Osteocyte (in vitro differentiated cells): ENCODE measurements at regions not wholly inside any gene's neighbourhood (a gene's known extent, or its start where the extent isn't known, plus 50 kb on each side); places are given as distances from the start of the nearest gene placed in this dataset.

ENCODE experiments used
- DNase-seq: peaks from one replicate; pipeline ENCODE4 v3.0.0; 2021; ENCODE audit warnings: mixed read lengths; ENCODE audit not compliant: unreplicated experiment; ENCODE audit errors: extremely low spot score
- H3K27ac Mint-ChIP-seq: one replicate; pipeline ENCODE4 v1.8.0; 2021; ENCODE audit warnings: mild to moderate bottlenecking, mixed read lengths; ENCODE audit not compliant: unreplicated experiment
- H3K27me3 Mint-ChIP-seq: one replicate; pipeline ENCODE4 v1.8.0; 2021; ENCODE audit warnings: mixed read lengths; ENCODE audit not compliant: unreplicated experiment
- H3K36me3 Mint-ChIP-seq: one replicate; pipeline ENCODE4 v1.8.0; 2021; ENCODE audit warnings: mixed read lengths; ENCODE audit not compliant: unreplicated experiment
- H3K4me1 Mint-ChIP-seq: one replicate; pipeline ENCODE4 v1.8.0; 2021; ENCODE audit warnings: mixed read lengths; ENCODE audit not compliant: unreplicated experiment
- H3K4me3 Mint-ChIP-seq: one replicate; pipeline ENCODE4 v1.8.0; 2021; ENCODE audit warnings: mild to moderate bottlenecking, moderate library complexity, mixed read lengths; ENCODE audit not compliant: unreplicated experiment
- H3K9me3 Mint-ChIP-seq: one replicate; pipeline ENCODE4 v1.8.0; 2021; ENCODE audit warnings: mixed read lengths; ENCODE audit not compliant: unreplicated experiment
- TF ChIP-seq, protein P1 (sequence below): fragments of 200-600 bp; sonication (generic); IDR thresholded peaks from 2 replicates; pipeline ENCODE4 v1.5.0; 2021; ENCODE audit warnings: antibody characterized with exemption, mild to moderate bottlenecking, moderate library complexity

- DNase-seq: no peak
- peaks cover 10% of the 10 kb centered on the region for H3K4me1 Mint-ChIP-seq
- no peaks in the 10 kb centered on the region for H3K9me3 Mint-ChIP-seq
- TF ChIP-seq, protein P1, sequence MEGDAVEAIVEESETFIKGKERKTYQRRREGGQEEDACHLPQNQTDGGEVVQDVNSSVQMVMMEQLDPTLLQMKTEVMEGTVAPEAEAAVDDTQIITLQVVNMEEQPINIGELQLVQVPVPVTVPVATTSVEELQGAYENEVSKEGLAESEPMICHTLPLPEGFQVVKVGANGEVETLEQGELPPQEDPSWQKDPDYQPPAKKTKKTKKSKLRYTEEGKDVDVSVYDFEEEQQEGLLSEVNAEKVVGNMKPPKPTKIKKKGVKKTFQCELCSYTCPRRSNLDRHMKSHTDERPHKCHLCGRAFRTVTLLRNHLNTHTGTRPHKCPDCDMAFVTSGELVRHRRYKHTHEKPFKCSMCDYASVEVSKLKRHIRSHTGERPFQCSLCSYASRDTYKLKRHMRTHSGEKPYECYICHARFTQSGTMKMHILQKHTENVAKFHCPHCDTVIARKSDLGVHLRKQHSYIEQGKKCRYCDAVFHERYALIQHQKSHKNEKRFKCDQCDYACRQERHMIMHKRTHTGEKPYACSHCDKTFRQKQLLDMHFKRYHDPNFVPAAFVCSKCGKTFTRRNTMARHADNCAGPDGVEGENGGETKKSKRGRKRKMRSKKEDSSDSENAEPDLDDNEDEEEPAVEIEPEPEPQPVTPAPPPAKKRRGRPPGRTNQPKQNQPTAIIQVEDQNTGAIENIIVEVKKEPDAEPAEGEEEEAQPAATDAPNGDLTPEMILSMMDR: no peak
- no peaks in the 10 kb centered on the region for H3K27me3 Mint-ChIP-seq
- H3K27ac Mint-ChIP-seq: no peak overlapping the region
- H3K36me3 Mint-ChIP-seq: no peaks in the 10 kb centered on the region
- H3K4me3 Mint-ChIP-seq: no peak overlapping the region
Measured at GRCh38 chr1:67537667-67538018, 107.4 kb upstream of the SERBP1 start.

GRCh38 chr1:67540025-67540732, 110.0 kb upstream of the SERBP1 start:
- H3K27ac Mint-ChIP-seq: no peak overlapping the region
- no peaks in the 10 kb centered on the region for H3K36me3 Mint-ChIP-seq
- no peak overlapping the region for H3K4me3 Mint-ChIP-seq
- H3K27me3 Mint-ChIP-seq: no peaks in the 10 kb centered on the region
- TF ChIP-seq, protein P1: no peak
- no peak for DNase-seq
- H3K9me3 Mint-ChIP-seq: no peaks in the 10 kb centered on the region
- peaks cover 4% of the 10 kb centered on the region for H3K4me1 Mint-ChIP-seq

DNA sequence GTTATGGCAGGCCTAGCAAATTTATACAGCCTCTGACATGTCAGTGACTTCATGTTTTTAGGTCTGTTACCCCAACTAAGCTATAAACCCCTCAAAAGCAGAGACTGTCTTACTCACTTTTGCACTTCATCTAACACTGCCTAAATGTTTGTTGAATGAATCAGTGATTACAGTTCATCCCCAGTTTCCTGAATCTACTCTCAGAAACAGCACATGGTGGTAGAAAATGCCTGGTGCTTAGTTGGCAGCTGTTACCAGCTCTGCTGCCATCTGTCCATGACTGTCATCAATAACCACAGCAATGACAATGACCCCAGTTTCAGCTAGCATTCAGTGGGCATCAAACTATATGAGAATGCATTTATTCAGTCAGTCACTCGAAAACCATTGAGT, 110.5 kb upstream of the SERBP1 start:
- no peaks in the 10 kb centered on the region for H3K9me3 Mint-ChIP-seq
- no peaks in the 10 kb centered on the region for H3K4me1 Mint-ChIP-seq
- H3K4me3 Mint-ChIP-seq: no peak overlapping the region
- H3K36me3 Mint-ChIP-seq: no peaks in the 10 kb centered on the region
- H3K27me3 Mint-ChIP-seq: no peaks in the 10 kb centered on the region
- TF ChIP-seq, protein P1: no peak
- no peak overlapping the region for H3K27ac Mint-ChIP-seq
- no peak for DNase-seq

DNA sequence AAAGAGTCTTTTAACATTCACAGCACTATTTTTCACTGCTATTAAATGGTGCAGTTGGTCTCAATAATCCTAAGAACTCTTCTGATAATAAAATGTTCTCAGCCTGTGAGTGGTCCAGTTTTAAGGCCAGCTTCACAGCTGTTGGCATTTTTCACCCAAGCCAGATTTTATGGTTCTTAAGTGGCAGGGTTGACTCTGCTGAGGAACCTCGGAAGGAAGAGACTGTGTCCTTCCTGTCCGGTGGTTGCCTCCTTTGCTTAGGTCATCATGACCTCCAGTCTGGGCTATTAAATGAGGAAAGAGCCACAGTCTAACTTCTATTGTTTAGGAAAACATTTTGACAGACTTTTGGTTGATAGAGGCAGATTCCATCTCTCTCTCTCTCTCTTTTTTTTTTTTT, 112.5 kb upstream of the SERBP1 start:
- Mint-ChIP-seq H3K27me3 (no peaks in the 10 kb centered on the region), H3K4me3 (no peak overlapping the region), H3K9me3 (no peaks in the 10 kb centered on the region), H3K4me1 (no peaks in the 10 kb centered on the region), H3K36me3 (no peaks in the 10 kb centered on the region), H3K27ac (no peak overlapping the region)
- no peak for DNase-seq
- TF ChIP-seq, protein P1: no peak

- Mint-ChIP-seq H3K27me3 (no peaks in the 10 kb centered on the region), H3K4me1 (no peaks in the 10 kb centered on the region), H3K36me3 (no peaks in the 10 kb centered on the region), H3K4me3 (no peak overlapping the region), H3K9me3 (no peaks in the 10 kb centered on the region), H3K27ac (no peak overlapping the region)
- DNase-seq: no peak
- TF ChIP-seq, protein P1: no peak
Measured at GRCh38 chr1:67544921-67545320, 114.7 kb upstream of the SERBP1 start.
